A673 (cell line): ENCODE measurements at regions not wholly inside any gene's neighbourhood (a gene's known extent, or its start where the extent isn't known, plus 50 kb on each side); places are given as distances from the start of the nearest gene placed in this dataset.

ENCODE experiments used
- BruUV-seq: library from RNA; stranded (reverse); fragments of 400-500 nt; replicated peaks from 2 replicates; lab custom pipeline; 2021; lab: Mats Ljungman, UMichigan
- CTCF ChIA-PET: fragments of 300-600 bp; sonication (Branson Sonifier 250); formaldehyde crosslinking; loops from one replicate; lab custom pipeline; 2022; ENCODE audit warnings: antibody characterized with exemption; lab: Charles Lee
- POLR2A ChIA-PET: fragments of 300-600 bp; sonication (Branson Sonifier 250); formaldehyde crosslinking; loops from one replicate; lab custom pipeline; 2022; ENCODE audit warnings: antibody characterized with exemption; ENCODE audit not compliant: low non-redundant PET; lab: Charles Lee
- DNase-seq: peaks from one replicate; pipeline ENCODE4 v3.0.0-alpha.2; 2015; ENCODE audit warnings: low spot score
- H3K27ac ChIP-seq: fragments of 200-600 bp; sonication (generic); 2 replicates; pipeline ENCODE4 v1.5.1; 2016; ENCODE audit warnings: mixed run types, low read depth, mild to moderate bottlenecking, mixed read lengths, antibody characterized with exemption, low read length; ENCODE audit not compliant: poor library complexity, severe bottlenecking
- H3K27me3 ChIP-seq: fragments of 200-600 bp; sonication (generic); replicated peaks from 2 replicates; pipeline ENCODE4 v1.6.1; 2017; ENCODE audit warnings: mixed run types, low read depth, mild to moderate bottlenecking, mixed read lengths, antibody characterized with exemption, low read length; ENCODE audit not compliant: insufficient read depth, poor library complexity
- H3K36me3 ChIP-seq: fragments of 200-600 bp; sonication (generic); 2 replicates; pipeline ENCODE4 v1.6.1; 2016; ENCODE audit warnings: mixed run types, mild to moderate bottlenecking, mixed read lengths, antibody characterized with exemption, low read length; ENCODE audit not compliant: insufficient read depth, poor library complexity, severe bottlenecking
- H3K4me1 ChIP-seq: fragments of 200-600 bp; sonication (generic); 2 replicates; pipeline ENCODE4 v1.6.1; 2017; ENCODE audit warnings: mixed run types, mild to moderate bottlenecking, mixed read lengths, antibody characterized with exemption, low read length; ENCODE audit not compliant: insufficient read depth, poor library complexity, severe bottlenecking
- H3K4me3 ChIP-seq: fragments of 200-600 bp; sonication (generic); 2 replicates; pipeline ENCODE4 v1.5.1; 2016; ENCODE audit warnings: low read depth, mixed run types, mild to moderate bottlenecking, mixed read lengths, low read length; ENCODE audit not compliant: poor library complexity, severe bottlenecking
- H3K9me3 ChIP-seq: fragments of 200-600 bp; sonication (generic); 2 replicates; pipeline ENCODE4 v1.6.1; 2016; ENCODE audit warnings: mixed run types, low read depth, mild to moderate bottlenecking, mixed read lengths, antibody characterized with exemption, low read length; ENCODE audit not compliant: poor library complexity, severe bottlenecking
- EZH2 ChIP-seq: fragments of 200-600 bp; sonication (generic); IDR thresholded peaks from 2 replicates; pipeline ENCODE4 v1.6.1; 2017; ENCODE audit warnings: borderline replicate concordance, low read depth, mild to moderate bottlenecking, mixed read lengths, antibody characterized with exemption, low read length; ENCODE audit not compliant: poor library complexity, severe bottlenecking
- intact Hi-C: fragments of 100-400 bp; cut with micrococcal nuclease; formaldehyde crosslinking; loops from one replicate; pipeline ENCODE4 v1.10.0; 2022; ENCODE audit not compliant: unreplicated experiment
- TF ChIP-seq, protein P1 (sequence below): fragments of 300-800, 200-600 bp; sonication (generic); conservative IDR thresholded peaks from 2 replicates; pipeline ENCODE4 v1.5.1; 2017; ENCODE audit warnings: low read depth, mild to moderate bottlenecking, antibody characterized with exemption, low read length, moderate library complexity, mixed read lengths

DNA sequence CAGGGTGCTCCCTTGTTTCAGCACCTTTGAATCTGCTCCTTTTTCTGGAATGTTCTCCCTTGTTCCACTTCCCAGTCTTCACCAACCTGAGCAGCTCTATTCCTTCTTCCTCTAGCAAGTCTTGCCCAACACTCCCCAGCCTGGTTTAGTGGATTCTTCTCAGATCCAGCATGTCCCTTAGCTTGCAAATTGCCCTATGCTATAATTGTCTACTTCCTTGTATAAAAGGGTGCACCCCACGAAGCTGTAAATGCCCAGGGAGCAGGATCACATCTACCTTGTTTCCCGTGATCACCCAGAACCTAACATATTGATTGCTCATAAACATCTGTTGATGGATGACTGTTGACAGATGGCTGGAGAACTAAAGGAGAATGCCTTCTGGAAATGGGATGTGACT is 93.2 kb upstream of the C1QTNF9B start:
- no TSS peak for BruUV-seq
- CTCF ChIA-PET: no interaction called here

DNA sequence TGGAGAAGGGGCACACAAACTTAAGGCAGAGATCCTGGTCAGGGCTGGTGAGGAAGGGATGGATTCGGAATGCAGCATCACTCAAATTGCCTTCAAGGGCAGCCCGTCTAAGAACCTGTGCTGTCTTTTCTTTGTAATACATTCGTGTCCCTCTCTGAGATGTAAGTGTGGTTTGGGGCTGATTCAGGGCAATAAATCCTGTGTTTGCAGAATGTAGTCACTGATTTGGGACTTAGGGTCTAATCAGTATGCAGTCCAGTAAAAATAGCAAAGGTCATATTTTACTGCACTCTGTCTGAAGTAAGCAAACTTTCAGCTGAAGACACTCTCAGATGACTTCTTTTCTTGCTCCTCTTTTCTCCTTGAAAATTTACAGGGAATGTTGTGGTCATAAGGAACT is 93.8 kb upstream of the C1QTNF9B start:
- POLR2A ChIA-PET: no interaction called here
- no TSS peak for BruUV-seq
- no peak for DNase-seq
- Histone ChIP-seq H3K4me3 (no peak overlapping the region), H3K36me3 (no peaks in the 10 kb centered on the region), H3K4me1 (peaks cover under 1% of the 10 kb centered on the region), H3K27ac (no peak overlapping the region), H3K9me3 (no peaks in the 10 kb centered on the region), H3K27me3 (peaks cover 3% of the 10 kb centered on the region)
- CTCF ChIA-PET: no interaction called here
- no peak for TF ChIP-seq EZH2
- TF ChIP-seq, protein P1, sequence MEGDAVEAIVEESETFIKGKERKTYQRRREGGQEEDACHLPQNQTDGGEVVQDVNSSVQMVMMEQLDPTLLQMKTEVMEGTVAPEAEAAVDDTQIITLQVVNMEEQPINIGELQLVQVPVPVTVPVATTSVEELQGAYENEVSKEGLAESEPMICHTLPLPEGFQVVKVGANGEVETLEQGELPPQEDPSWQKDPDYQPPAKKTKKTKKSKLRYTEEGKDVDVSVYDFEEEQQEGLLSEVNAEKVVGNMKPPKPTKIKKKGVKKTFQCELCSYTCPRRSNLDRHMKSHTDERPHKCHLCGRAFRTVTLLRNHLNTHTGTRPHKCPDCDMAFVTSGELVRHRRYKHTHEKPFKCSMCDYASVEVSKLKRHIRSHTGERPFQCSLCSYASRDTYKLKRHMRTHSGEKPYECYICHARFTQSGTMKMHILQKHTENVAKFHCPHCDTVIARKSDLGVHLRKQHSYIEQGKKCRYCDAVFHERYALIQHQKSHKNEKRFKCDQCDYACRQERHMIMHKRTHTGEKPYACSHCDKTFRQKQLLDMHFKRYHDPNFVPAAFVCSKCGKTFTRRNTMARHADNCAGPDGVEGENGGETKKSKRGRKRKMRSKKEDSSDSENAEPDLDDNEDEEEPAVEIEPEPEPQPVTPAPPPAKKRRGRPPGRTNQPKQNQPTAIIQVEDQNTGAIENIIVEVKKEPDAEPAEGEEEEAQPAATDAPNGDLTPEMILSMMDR: no peak
- intact Hi-C loops: no loop called here

More for the DNA sequence above, 93.2 kb upstream of the C1QTNF9B start:
- peaks cover 3% of the 10 kb centered on the region for H3K27me3 ChIP-seq
- POLR2A ChIA-PET: no interaction called here
- intact Hi-C loops: no loop called here
- no peaks in the 10 kb centered on the region for H3K36me3 ChIP-seq
- peaks cover 4% of the 10 kb centered on the region for H3K4me1 ChIP-seq
- no peak overlapping the region for H3K4me3 ChIP-seq
- TF ChIP-seq, protein P1: no peak
- TF ChIP-seq EZH2: no peak
- DNase-seq: no peak
- H3K27ac ChIP-seq: no peak overlapping the region
- no peaks in the 10 kb centered on the region for H3K9me3 ChIP-seq

DNA sequence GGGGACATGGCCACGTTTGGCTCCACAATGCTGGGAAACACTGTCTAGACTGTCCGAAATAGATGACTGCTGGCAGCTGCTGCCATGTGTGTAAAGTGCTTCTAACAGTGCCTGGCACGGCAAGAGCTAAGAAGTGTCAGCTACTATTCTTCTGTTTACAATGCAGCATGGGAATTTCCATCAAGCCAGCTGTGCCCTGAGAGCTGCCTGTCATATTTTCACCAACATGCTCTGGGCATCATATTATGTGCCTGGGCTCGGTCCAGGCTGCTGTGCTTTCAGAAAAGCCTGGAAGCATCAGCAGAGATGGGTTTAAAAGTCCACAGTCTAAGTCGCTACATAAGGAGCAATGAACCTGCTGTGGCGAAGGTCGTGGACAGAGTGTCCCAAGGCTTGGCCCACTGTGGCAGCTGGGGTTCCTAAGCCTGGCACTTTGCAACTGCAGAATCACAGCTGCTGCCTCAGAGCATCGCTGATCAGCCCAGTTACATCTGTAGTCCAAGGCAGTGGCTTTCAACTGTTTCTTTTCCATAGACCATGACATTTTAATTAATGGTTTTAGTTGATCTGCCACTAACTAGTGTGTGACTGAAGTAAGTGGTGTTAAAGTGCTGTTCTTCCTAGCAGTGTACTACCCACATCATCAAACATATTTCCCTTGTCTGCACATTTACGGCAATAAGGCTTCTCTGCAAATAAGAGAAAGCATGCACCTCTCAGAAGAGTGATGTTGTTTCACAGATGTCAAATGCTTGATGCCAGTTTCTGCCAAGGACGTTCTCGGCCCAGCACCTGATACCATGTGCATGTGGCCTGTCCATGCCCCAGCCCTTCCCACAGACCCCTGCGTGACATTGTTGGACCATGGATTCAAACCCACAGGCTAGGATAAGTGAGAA is 95.7 kb upstream of the C1QTNF9B start:
- H3K4me1 ChIP-seq: no peaks in the 10 kb centered on the region
- no TSS peak for BruUV-seq
- POLR2A ChIA-PET: no interaction called here
- H3K27ac ChIP-seq: no peak overlapping the region
- no peak for DNase-seq
- CTCF ChIA-PET: interaction anchor here (0.5 kb wide), 1 partner anchor 18 kb away, joined by 5 read pairs; no protein-coding TSS in a partner anchor
- H3K9me3 ChIP-seq: no peaks in the 10 kb centered on the region
- H3K36me3 ChIP-seq: no peaks in the 10 kb centered on the region
- no peak overlapping the region for H3K4me3 ChIP-seq
- H3K27me3 ChIP-seq: peaks cover 3% of the 10 kb centered on the region
- intact Hi-C loops: no loop called here
- TF ChIP-seq, protein P1: no peak
- TF ChIP-seq EZH2: no peak
